HG03103 (cell line): ENCODE measurements at regions not wholly inside any gene's neighbourhood (a gene's known extent, or its start where the extent isn't known, plus 50 kb on each side); places are given as distances from the start of the nearest gene placed in this dataset.

Experiments
- ATAC-seq: cut with Tn5 transposase; IDR thresholded peaks from one replicate; pipeline ENCODE4 v1.9.1; 2021; ENCODE audit warnings: low read depth; ENCODE audit not compliant: unreplicated experiment

GRCh38 chr15:35911052-35911777, 365.2 kb upstream of the DPH6 start:
- no peak for ATAC-seq

GRCh38 chr15:35912196-35912595, 366.2 kb upstream of the DPH6 start:
- ATAC-seq = no peak

- ATAC-seq = no peak
Measured at GRCh38 chr15:35914573-35914972, 368.6 kb upstream of the DPH6 start.

GRCh38 chr15:35921046-35921445, 375.1 kb upstream of the DPH6 start:
- no peak for ATAC-seq

- ATAC-seq = no peak
Measured at GRCh38 chr15:35925275-35926006, 379.5 kb upstream of the DPH6 start.

GRCh38 chr15:35926007-35926380, 380.0 kb upstream of the DPH6 start:
- ATAC-seq = no peak

- no peak for ATAC-seq
Measured at GRCh38 chr15:35928847-35929246, 382.9 kb upstream of the DPH6 start.

GRCh38 chr15:35929740-35930444, 383.9 kb upstream of the DPH6 start:
- ATAC-seq = peak; percentile 65

GRCh38 chr15:35931799-35932341, 385.9 kb upstream of the DPH6 start:
- no peak for ATAC-seq

GRCh38 chr15:35932531-35932930, 386.6 kb upstream of the DPH6 start:
- ATAC-seq = no peak

GRCh38 chr15:35933531-35933930, 387.6 kb upstream of the DPH6 start:
- ATAC-seq = no peak

GRCh38 chr15:35934383-35935049, 388.6 kb upstream of the DPH6 start:
- no peak for ATAC-seq

GRCh38 chr15:35936284-35936683, 390.3 kb upstream of the DPH6 start:
- ATAC-seq = no peak

- no peak for ATAC-seq
Measured at GRCh38 chr15:35937380-35937779, 391.4 kb upstream of the DPH6 start.

GRCh38 chr15:35944945-35945585, 399.1 kb upstream of the DPH6 start:
- no peak for ATAC-seq

- no peak for ATAC-seq
Measured at GRCh38 chr15:35953424-35953823, 407.5 kb upstream of the DPH6 start.

GRCh38 chr15:35956056-35956455, 410.1 kb upstream of the DPH6 start:
- no peak for ATAC-seq

GRCh38 chr15:35958021-35958420, 412.1 kb upstream of the DPH6 start:
- no peak for ATAC-seq

GRCh38 chr15:35958975-35959374, 413.0 kb upstream of the DPH6 start:
- ATAC-seq = no peak

- ATAC-seq = no peak
Measured at GRCh38 chr15:35963326-35963725, 417.4 kb upstream of the DPH6 start.
